WTC11 (cell line): ENCODE measurements at regions not wholly inside any gene's neighbourhood (a gene's known extent, or its start where the extent isn't known, plus 50 kb on each side); places are given as distances from the start of the nearest gene placed in this dataset.

ENCODE experiments used
- ARID4B ChIP-seq: sonication (generic); formaldehyde crosslinking; IDR thresholded peaks from 2 replicates; pipeline ENCODE4 v1.8.0; 2023; ENCODE audit warnings: missing genetic modification reagents, mild to moderate bottlenecking, borderline replicate concordance
- ATF1 ChIP-seq: sonication (generic); formaldehyde crosslinking; IDR thresholded peaks from 2 replicates; pipeline ENCODE4 v1.8.1; 2023; ENCODE audit warnings: mild to moderate bottlenecking, moderate library complexity, missing genetic modification reagents
- CTCF ChIP-seq: fragments of 200-600 bp; IDR thresholded peaks from 2 replicates; pipeline ENCODE4 v1.8.0; 2022; ENCODE audit warnings: antibody characterized with exemption
- FOXK1 ChIP-seq: sonication (generic); formaldehyde crosslinking; IDR thresholded peaks from 2 replicates; pipeline ENCODE4 v1.8.0; 2022; ENCODE audit warnings: mild to moderate bottlenecking, moderate library complexity, missing genetic modification reagents
- SOX15 ChIP-seq: fragments of 250-450 bp; sonication (Bioruptor Pico); IDR thresholded peaks from 2 replicates; pipeline ENCODE4 v1.9.0; 2021; ENCODE audit warnings: mild to moderate bottlenecking
- ZNF232 ChIP-seq: sonication (generic); formaldehyde crosslinking; IDR thresholded peaks from 2 replicates; pipeline ENCODE4 v1.8.0; 2022; ENCODE audit warnings: mild to moderate bottlenecking, missing genetic modification reagents
- TF ChIP-seq, protein P1 (sequence below): sonication (generic); formaldehyde crosslinking; IDR thresholded peaks from 2 replicates; pipeline ENCODE4 v1.8.1; 2023; ENCODE audit warnings: mild to moderate bottlenecking, missing genetic modification reagents

GRCh38 chr6:167583412-167583811 is 243.3 kb upstream of the AFDN start:
- TF ChIP-seq SOX15 (CRISPR knock-in tag) (no peak), CTCF (no peak), ZNF232 (no peak), ATF1 (CRISPR knock-in tag) (no peak), FOXK1 (no peak), ARID4B (no peak)
- TF ChIP-seq, protein P1, sequence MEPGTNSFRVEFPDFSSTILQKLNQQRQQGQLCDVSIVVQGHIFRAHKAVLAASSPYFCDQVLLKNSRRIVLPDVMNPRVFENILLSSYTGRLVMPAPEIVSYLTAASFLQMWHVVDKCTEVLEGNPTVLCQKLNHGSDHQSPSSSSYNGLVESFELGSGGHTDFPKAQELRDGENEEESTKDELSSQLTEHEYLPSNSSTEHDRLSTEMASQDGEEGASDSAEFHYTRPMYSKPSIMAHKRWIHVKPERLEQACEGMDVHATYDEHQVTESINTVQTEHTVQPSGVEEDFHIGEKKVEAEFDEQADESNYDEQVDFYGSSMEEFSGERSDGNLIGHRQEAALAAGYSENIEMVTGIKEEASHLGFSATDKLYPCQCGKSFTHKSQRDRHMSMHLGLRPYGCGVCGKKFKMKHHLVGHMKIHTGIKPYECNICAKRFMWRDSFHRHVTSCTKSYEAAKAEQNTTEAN: no peak
